Keratinocyte (primary cell): ENCODE measurements at regions not wholly inside any gene's neighbourhood (a gene's known extent, or its start where the extent isn't known, plus 50 kb on each side); places are given as distances from the start of the nearest gene placed in this dataset.

Experiments
- CTCF ChIP-seq, 3 experiments: IDR thresholded peaks in 1 of 3; conservative IDR thresholded peaks in 1 of 3; optimal IDR thresholded peaks in 1 of 3; 2 replicates in 2 of 3; 3 replicates in 1 of 3; pipeline versions ENCODE3 to v1.5.1; 2011; ENCODE audit warnings: low read length in 3 of 3, mild to moderate bottlenecking in 3 of 3, moderate library complexity in 2 of 3, control low read depth in 1 of 3, inconsistent platforms in 1 of 3; ENCODE audit not compliant: insufficient read depth in 2 of 3; ENCODE audit errors: extremely low read depth in 1 of 3
- EZH2 ChIP-seq: IDR thresholded peaks from one replicate; pipeline ENCODE4 v1.6.1; 2012; ENCODE audit warnings: inconsistent platforms, mild to moderate bottlenecking, low read length, moderate library complexity

- no peak for TF ChIP-seq CTCF (optimal IDR thresholded peaks at IDR 0.05 in 1 of 3, IDR thresholded peaks at IDR 0.05 in 1 of 3, conservative IDR thresholded peaks at IDR 0.05 in 1 of 3; ENCODE audit: extremely low read depth in 1 of 3, insufficient read depth in 2 of 3, low read length in 3 of 3)
- no peak for TF ChIP-seq EZH2
These were observed 829.0 kb upstream of the API5 start for GRCh38 chr11:42482822-42483221.
